COR-L47 (cell line): ENCODE measurements at regions not wholly inside any gene's neighbourhood (a gene's known extent, or its start where the extent isn't known, plus 50 kb on each side); places are given as distances from the start of the nearest gene placed in this dataset.
"Not testable (repeated sequence)": the region's sequence is repeated elsewhere in the genome, so short reads cannot be mapped to it uniquely, and the experiment has no call there.

Experiments
- DNase-seq: peaks from one replicate; lab custom pipeline; 2025; lab: John Stamatoyannopoulos, UW

DNA sequence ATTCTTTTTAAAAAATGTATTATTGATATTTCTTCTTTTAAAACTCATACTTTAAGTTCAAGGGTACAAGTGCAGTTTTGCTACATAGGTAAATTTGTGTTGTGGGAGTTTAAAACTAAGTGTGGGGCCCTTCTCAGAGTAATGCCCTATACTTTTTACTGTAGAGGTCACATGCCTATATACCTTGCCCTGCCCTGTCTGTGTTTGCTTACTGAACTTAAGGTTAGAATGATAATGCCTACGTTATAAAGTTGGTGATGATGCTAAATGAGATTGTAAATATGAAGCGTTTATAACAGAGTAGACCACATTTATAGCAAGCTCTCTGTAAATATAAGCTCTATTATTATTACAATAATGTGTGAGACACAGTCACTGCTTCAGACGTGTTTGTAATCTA lies 261.9 kb downstream of the RASSF9 start:
- DNase-seq = no peak

DNA sequence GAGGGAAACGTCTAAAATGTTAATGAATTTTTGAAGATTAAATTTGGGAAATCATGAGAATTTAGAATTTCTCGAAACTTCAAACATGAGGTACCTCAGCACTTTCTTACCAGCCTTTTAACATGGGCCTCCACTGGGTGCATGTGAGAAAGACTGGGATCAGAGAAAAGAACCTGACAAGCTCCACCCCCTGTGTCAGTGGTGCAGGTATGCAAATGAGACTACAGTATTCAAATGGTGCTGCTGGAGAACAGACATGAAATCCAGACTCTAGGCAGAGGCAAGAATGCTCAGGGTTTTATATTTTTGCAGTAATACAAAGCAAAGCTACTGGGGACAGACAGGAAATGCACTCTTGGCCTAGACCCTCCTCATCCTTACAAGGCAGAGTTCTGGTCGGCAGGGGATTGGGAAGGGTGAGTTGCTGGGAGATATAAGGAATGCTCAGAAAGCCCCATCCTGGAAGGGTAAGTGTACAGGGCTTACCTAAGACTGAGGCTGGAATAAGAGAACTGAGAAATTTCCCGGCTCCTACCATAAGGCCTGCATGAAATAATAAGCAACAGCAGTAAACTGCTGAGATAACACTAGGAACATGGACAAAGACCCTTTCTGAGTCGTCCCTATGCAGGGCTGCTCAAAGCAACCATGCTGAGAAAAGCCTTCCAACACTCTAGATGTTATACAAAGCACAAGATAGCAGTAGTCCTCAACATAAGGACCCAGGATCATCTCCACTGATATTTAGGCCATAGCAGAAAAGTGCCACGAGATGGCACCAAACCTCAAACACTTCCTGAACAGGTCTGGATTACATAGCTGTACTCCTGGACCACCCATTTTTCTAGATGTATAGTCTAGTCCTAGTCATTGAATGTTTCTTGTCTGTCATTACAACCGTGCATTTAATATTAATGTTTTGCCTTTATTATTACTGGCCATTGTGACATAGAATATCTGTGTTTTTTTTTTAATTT lies 260.8 kb downstream of the RASSF9 start:
- peak; percentile 70 for DNase-seq

DNA sequence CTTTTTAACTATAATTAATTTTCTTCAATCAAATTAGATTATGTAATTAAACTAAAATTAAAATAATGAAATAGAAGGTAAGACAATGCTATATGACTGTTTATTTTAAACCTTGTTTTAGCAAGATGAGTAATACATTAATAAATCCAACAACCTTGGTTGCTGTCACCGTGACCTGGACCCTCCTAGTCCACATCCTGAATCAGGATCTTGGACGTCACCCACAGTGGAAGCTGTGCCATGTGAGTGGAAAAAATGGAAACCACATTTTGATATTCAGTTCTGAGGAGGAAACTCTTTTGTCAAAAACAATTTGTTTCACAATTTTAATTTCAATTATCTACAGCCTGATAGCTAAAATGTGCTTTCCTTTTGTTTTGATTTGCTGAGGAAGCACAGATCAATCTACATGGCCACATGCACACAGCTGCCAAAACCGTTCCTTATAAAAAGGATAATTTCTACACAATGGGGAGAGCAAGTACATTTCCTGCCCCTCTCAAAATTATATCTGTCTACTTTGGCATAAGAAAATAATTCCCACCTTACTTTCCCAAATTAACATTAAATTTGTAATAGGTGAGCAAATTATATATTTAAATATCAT lies 255.5 kb downstream of the RASSF9 start:
- no peak for DNase-seq

DNA sequence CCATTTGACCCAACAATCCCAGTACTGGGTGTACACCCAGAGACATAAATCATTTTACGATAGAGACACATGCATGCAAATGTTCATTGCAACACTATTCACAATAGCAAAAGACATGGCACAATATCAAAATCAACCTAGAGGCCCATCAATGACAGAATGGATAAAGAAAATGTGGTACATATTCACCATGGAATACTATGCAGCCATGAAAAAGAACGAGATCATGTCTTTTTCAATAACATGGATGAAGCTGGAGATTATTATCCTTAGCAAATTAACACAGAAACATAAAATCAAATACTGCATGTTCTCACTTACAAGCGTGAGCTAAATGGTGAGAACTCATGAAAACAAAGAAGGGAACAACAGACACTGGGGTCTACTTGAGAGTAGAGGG lies 249.1 kb downstream of the RASSF9 start:
- DNase-seq = no peak

DNA sequence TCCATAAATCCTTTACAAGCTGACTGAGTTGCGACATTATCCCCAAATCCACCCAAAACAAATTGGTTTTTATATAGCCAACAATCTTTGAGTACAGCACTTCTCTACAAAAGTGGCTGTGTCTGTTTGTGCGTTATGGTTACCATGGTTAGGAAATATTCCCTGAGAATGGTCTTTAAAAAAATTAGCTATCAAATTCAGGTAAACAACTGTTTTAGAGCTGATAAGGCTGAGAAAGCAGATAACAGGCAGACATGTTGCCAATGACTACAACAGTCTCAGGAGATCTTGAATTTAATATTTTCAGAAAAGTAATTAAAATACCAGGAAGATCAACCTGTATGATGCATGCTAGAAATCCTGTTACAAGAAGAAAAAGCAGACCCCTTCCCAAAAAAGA lies 248.0 kb downstream of the RASSF9 start:
- DNase-seq = no peak

DNA sequence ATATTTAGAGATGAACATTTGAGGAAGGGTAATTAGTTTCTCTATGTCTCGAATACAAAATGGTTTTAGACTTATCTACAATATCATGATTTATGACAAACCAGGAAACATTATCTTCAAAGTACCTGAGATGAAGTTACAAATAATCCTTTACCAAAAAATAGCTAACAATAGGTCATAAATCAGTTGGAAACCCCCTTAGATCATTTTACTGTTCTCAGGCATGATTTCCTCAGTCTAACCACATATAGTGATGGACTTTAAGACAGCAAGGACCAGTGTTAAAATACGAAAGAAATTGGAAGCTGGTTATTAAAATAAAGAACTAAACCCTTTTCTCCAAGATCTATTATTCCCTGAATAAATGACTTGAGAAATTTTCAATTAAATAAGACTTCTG lies 235.4 kb downstream of the RASSF9 start:
- no peak for DNase-seq

DNA sequence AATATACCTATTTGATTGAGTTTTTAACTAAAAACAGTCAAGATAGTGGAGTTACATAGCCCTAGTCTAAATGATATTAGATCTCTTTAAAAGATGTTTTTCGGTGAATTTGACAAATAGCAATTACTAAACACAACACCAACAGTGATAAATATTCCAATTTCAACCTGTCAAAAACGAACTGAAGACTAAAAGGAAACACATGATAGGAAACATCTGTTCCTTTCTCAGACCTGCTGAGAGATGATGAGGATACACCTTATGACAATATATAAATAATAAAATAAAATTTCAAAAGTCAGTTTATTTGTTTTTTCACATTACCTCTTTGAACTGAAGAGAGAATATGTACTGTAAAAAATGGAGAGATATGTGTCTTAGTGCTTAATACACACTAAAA lies 232.7 kb downstream of the RASSF9 start:
- DNase-seq = no peak

DNA sequence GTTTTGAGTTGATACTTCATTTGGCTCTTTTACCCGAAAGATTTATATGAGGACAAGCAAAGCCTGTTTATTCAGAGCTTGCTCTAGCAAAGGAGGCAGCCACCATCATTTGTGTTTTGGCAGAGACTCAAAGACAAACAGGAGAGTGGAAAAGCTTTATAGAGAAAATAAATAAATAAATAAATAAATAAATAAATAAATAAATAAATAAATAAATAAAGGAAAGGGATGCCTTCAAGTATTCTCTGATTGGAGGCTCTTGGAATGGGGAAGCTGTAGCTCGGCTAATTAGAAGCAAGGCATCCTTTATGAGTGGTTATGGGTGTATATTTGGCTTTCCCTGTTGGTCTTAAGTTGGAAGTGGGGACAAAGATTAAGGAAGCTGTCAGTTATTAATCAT lies 229.8 kb downstream of the RASSF9 start:
- no peak for DNase-seq

DNA sequence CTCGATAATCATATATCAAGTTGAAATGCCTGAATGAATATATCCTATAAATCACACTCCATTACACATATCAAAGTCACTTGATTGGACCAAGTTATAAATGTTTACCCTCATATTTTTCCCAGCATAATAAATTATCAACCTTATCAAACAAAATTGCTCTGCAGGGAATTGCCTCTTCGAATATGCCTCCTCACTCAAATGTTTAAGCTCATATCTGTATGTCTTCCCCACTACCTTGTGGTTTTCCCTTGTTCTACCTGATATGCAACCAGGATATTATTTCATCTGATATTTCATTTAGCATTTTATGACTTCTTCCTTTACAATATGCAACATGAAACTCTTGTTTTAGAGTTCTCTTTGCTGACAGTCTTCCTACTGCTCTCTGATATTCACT lies 226.4 kb downstream of the RASSF9 start:
- DNase-seq = no peak

DNA sequence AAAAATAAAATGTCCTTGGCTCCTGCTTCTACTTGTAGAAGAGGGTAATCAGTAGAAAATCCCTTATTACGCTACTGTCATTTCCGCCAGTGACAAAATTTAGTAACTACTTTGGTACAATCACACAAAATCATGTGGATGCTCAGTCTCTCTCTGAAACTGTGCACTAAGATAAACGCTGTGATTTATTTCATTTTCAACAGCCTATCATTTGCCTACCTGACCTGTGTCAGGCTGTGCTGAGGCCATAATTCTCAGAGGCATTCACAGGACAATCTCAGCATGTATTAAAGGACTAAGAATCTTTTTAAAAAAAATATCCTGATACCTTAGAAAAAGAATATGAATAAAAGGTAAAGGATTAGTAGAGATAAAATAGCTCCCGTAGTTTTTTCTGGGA lies 226.0 kb downstream of the RASSF9 start:
- no peak for DNase-seq

DNA sequence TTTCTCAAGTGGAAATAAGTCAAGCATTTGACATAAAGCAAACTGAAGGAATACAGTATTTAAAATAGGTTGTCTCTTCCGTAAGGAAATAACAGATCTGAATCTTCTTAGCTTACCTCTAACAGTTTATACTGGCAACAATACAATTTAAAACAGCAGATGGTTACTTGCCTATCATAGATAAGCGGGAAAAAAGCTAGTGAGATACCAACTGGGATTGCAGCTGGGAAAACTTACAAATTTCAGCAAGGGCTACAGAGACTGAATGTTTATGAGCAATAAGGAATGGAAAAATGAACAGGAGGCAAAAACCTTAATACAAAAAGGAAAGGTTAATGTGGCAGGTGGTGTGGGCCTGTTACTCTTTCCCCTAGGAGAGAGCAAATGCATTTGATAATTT lies 220.0 kb downstream of the RASSF9 start:
- no peak for DNase-seq

DNA sequence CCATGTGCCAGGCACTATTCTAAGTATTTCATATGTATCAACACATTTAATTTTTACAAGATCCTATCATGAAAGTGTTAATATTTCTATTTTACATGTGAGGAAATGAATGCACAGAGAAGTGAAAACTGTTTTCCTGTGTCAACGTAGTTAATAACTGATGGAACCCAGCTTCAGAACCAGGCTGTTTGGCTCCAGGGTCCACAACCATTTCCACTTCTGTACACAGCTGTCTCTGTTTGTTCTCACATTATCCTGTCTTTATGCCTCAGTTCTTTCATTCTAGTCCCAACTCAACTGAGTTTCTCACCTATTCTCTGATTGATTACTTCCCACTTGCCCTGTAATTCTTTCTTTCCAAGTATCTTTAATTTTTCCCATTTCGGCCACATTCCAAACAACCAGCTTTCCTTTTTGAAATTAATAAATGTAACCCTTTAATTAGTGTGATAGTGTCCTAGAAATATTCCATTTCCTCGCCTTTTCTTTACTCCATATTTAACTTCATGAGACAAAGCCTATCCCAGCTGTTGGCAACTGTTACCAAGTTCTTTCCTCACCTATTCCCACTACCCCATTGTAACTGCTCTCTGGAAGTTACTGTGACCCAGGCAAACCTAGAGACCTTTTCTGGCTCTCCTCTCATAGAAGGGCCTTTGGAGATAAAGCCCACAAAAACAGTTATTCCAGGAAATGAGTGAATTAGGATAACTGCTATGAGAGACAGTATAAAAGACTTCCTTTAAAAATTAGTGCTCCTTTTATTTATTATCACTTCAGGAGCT lies 218.7 kb downstream of the RASSF9 start:
- no peak for DNase-seq

DNA sequence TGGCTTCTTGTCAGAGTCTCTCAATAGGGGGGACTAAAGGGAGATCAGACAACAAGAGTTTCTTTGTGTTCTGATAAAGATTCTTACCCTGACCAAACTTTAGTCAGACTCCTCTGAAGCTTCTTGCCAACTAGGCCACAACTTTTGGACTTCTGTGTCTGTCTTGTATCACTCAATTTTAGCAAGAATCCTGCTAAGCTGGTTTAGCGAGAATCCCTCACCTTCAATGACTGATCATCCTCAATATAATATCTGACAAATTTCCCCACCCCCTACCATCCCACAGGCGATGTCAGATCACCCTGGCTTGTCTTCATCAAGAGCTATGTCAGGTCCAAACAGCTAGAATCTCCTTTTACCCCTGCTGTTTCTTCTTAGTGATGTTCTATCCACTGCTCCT lies 215.2 kb downstream of the RASSF9 start:
- DNase-seq = no peak

DNA sequence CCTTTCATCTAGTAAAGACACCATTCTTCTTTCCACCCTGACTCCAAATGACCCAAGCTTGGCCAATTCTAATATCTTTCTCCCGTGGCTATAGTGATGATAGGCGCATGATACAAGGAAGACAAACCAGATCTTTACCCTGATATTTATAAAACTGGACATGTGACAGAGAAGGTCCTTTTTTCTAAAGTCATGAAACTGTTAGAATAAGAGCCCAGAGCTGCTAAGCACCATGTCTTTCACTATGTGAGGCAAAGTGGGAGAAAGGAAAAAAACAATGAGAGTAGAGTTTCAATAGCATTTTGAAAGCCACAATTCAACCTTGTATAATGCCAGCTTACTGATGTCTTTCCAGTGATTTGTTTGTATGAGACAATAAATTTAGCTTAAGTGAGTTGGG lies 212.4 kb downstream of the RASSF9 start:
- no peak for DNase-seq

DNA sequence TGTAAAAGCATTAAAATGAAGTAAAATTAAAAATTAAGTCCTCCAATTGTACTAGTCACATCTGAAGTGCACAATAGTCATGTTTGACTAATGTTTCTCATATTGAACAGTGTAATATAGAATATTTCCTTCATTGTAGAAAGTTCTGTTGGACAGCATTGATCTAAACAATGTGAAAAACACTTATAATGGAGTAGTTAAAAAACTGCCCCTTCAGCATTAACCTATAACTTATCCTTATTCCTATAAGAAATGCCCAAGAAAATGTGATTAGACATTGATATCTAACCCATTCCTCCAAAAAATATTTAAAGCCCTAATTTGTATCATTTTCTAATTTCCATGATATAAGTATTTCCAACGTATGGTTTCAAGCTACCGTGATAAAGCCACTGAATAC lies 210.7 kb downstream of the RASSF9 start:
- no peak for DNase-seq

DNA sequence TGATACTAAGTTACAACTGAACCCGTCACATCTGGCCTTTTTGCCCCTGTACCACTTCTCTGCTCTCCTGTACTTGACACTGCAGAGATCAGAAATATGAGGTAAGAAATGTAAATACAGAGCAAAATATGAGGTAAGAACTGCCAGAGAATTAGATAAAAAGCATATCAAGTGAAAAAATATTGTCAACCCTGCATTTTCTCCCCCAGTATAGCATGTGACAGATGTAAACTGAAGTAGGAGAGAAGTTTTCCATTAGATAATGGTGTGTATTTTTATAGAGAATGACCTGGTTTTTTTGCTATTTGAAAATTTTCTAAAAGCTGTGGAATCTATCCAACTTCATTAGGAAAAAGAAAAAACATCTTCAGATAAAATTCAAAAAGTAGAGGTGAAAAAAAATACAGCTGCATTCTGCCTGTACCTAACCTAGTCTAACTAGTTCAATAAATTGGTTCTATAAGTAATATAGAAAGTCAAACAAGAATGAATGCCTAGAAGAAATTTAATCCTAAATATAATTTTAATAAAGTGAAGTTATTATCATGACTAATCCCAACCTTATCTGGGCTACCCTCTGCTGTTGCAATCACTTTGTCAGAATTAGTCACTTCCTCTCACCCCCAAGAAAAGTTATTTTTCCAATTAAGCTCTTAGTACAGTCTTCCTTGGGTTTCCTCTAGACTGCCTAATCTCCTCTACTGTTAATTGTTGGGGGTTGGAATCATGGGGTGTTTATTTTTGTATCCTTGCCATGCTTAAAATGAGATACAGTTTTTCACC lies 210.0 kb downstream of the RASSF9 start:
- no peak for DNase-seq

DNA sequence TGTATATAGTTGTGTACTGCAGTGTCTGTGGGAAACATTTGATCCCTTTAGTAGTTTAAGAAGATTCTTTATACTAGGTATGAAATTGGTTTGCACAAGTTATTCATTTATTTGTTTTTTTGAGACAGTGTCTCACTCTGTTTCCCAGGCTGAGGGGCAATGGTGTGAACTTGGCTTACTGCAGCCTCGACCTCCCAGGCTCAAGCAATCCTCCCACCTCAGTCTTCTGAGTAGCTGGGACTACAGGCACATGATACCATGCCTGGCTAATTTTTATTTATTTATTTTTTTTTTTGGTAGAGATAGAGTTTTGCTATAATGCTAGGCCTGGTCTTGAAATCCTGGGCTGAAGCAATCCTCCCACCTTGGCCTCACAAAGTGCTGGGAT lies 209.4 kb downstream of the RASSF9 start:
- no peak for DNase-seq

DNA sequence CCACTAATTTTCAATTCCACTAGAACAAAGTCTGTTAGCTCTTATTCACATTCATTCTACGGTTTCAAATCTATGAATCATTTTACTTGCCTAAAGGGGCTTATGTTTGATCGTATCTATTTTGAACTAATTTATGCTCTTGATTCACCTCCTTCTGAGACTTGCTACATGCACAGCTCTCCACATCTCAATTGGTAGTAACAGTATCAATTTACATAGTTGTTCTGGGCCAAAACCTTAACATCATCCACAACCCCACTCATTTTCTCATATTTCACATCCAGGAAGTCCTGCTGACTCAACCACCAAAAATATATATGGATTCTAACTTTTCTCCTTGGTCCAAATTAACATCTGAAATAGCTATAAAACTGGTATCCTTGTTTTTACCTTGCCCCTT lies 208.6 kb downstream of the RASSF9 start:
- no peak for DNase-seq

DNA sequence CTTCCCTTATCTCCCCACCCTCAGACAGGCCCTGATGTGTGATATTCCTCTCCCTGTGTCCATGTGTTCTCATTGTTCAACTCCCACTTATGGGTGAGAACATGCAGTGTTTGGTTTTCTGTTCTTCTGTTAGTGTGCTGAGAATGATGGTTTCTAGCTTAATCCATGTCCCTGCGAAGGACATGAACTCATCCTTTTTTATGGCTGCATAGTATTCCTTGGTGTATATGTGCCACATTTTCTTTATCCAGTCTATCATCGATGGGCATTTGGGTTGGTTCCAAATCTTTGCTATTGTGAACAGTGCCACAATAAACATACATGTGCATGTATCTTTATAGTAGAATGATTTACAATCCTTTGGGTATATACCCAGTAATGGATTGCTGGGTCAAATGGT lies 207.6 kb downstream of the RASSF9 start:
- not testable (repeated sequence) for DNase-seq

DNA sequence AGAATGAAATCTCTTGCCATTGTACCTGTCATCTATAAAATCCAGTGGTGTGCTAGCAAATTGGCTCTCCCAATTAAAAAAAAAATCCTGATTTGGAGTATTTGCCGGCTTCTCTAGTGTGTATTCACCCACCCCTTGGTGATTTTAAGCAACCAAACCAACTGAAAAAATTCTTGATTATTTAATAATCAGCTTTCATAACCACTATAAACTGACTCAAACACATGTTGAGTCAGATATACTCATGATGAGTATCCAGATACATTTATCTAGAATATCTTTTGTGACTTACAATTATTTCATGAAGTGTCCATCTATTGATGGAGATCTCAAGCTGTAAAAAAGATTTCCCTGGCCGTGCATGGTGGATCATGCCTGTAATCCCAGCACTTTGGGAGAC lies 205.4 kb downstream of the RASSF9 start:
- DNase-seq = no peak

DNA sequence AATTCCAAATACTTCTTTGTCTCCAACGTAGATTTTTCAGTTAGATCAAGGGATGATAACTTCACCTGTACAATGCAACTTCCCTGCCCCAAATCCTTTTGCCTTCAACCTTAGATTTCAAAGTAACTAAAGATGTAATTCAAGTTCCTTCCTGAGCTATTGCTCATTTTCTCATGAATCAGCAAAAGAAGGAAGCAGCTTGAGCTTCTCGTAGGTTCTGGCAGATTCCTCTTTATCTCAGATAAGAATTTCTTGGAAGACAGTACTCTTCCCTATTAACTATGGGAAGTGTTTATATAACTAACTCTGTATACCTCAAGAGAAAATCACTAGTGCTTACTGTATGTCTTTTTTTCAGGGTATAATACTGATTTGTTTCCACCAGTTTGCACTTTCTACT lies 203.8 kb downstream of the RASSF9 start:
- DNase-seq = no peak

DNA sequence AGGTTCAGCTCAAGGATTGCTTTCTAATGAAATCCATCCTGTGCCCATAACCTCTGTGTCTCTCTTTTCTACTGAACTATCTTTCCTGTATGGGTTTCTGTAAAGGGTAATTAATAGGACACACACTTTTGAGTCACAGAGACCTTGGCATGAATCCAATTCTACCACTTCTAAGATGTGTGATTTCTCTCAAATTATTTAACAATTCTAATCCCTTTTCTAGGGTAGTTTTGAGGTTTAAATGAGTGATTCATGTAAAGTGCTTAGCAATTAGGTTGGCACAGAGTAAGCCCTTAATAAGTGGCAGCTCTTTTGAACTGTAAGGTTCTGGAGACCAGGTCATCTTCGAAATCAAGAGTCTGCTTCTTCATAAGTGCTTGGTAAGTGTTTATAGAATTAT lies 202.7 kb downstream of the RASSF9 start:
- no peak for DNase-seq
